Left hindlimb (tissue), 1 donor: ENCODE measurements at regions not wholly inside any gene's neighbourhood (a gene's known extent, or its start where the extent isn't known, plus 50 kb on each side); places are given as distances from the start of the nearest gene placed in this dataset.

Source experiments
- DNase-seq: peaks from one replicate; pipeline ENCODE4 v3.0.0-alpha.2; 2018

GRCh38 chr13:47147812-47148119 lies 250.9 kb upstream of the HTR2A start:
- DNase-seq = no peak

GRCh38 chr13:47146991-47147811 lies 250.3 kb upstream of the HTR2A start:
- DNase-seq = no peak

GRCh38 chr13:47146136-47146535 lies 249.3 kb upstream of the HTR2A start:
- DNase-seq = no peak

- no peak for DNase-seq
Measured at GRCh38 chr13:47144782-47145181, 247.9 kb upstream of the HTR2A start.

GRCh38 chr13:47142105-47142504 lies 245.3 kb upstream of the HTR2A start:
- no peak for DNase-seq

DNA sequence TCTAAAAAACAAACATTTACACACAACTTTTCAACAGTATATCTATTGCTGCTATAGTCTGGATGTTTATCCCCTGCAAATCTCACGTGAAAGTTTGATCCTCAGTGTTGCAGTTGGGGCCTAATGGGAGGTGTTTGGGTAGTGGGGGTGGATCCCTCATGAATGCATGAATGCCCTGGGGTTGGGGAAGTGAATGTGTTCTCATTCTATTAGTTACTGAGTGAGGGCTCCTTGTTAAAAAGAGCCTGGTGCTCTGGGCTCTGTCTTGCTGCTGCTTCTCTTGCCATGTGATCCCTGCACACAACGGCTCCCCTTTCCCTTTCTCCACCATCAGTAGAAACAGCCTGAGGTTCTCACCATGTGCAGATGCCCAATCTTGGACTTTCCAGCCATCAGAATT lies 242.7 kb upstream of the HTR2A start:
- no peak for DNase-seq

- no peak for DNase-seq
Measured at GRCh38 chr13:47136504-47136941, 239.7 kb upstream of the HTR2A start.

DNA sequence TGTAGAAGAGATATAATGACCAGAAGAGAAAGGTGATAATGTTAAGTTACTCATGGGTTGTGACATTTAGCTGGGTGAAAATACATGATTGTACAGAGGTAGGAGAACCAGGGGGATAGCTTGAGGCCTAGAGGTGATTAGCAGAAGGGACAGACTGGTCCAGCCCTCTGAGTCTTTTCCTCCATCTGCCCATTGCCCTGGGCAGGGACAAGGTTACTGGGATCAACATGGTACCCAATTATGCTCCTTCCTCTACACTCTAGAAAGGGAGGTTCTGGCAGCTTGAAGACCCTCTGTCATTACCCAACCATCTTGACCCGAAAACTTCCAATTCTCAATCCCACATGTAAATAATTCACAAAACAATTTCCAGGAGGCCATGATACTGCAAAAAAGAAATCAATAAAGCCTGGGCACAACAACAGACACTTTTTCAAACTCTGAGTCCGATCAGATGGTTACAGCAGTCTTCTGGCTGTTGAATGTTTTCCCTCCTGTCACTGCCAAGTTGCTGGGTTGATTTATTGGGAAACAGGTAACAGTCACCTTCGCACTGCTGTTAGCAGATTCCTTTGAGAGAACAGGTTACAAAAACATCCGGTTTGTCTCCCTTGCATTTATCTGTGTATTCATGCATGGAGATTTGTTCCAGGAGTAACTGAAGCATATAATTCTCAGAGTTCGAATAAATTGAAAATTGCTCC lies 239.1 kb upstream of the HTR2A start:
- DNase-seq = no peak

DNA sequence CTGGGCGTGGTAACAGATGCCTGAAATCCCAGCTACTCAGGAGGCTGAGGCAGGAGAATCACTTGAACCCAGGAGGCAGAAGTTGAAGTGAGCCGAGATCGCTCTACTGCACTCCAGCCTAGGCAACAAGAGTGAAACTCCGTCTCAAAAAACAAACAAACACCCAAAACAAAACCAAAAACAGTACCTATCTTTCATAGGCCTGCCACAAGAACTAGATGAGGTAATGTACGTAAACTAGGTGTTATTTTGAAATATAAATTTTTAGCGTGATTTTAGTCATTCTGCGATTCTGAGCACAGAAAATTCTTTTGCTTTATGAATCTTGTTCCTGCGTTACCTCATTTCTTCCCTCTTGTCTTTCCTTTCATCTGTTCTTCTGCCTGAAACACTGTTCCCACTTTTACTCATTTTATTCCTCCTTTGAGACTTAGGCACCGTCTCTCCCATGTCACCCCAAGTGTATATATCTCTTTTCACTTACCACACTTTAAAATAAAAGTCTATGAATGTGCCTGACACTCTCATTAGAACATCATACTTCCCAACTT lies 238.2 kb upstream of the HTR2A start:
- DNase-seq = no peak

- DNase-seq = no peak
Measured at GRCh38 chr13:47133011-47133445, 236.2 kb upstream of the HTR2A start.

GRCh38 chr13:47129461-47129860 lies 232.6 kb upstream of the HTR2A start:
- DNase-seq = no peak

DNA sequence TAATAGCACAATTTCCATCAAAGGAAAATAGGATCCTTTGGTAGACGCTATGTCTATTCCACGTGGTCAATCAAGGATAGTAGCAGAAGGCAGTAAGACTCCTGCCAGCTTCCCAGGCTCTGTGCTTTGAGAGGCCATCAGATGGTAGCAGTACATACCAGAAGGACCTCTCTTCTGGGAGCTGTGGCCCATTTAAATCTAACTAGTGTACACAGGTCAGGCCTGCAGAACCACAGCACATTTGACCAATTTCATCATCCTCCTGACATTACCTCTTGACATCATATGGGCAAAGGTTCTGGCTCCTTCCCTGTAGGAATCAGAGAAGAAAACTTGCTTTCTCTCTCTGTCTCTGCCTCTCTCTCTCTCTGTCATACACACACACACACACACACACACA lies 229.6 kb upstream of the HTR2A start:
- DNase-seq = no peak

GRCh38 chr13:47121092-47121763 lies 224.4 kb upstream of the HTR2A start:
- DNase-seq = no peak

GRCh38 chr13:47120282-47120681 lies 223.4 kb upstream of the HTR2A start:
- DNase-seq = no peak

DNA sequence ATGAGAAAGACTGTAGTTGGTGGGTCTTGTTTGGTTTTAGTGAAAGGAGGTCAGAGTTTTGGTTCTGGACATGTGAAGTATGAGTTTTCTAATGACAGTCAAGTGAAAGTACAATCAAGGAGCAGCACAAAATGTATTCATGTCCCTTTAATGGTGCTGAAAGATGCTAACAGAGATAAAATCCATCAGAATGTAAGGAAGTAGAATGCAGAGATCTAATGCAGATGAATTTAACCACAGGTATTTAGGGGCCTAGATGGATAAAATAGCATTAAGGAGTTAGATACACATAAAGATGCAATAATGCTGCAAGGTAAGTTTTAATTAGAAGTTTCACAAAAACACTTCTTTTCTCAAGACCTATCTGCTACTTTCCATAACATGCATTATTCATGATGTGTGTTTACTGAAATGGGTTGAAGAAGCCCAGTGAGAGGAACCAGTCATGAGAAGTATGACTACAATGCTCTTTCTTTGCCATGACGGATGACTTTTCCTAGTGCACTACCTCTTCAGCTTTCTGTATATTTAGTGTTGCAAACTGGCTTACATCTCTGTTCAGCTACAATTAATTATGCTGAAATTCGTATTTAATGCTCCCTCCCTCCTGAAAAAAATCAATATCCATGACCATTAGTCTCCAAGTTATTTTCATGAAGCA lies 222.9 kb upstream of the HTR2A start:
- no peak for DNase-seq

GRCh38 chr13:47117268-47117667 lies 220.4 kb upstream of the HTR2A start:
- DNase-seq = no peak

DNA sequence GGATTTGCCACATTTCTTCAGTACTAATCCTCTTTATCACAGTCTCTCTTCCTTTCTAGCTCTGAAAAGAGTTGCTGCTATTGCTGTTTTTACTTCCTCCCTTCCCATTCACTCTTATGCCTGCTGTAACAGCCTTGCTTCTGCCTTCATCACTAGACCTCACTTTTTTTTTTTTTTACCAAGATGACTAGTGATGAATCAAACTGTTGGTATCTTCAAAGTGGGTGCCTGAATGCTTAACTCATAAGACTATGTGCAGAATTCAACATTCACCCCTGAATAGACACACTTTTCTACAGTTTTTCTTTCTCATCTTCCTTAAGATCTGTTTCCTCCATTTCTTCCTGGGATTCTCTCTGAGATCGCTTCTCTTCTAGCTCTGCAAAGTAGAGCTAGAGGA lies 217.2 kb upstream of the HTR2A start:
- no peak for DNase-seq

- DNase-seq = no peak
Measured at GRCh38 chr13:47112903-47113299, 216.0 kb upstream of the HTR2A start.

- no peak for DNase-seq
Measured at GRCh38 chr13:47112205-47112902, 215.5 kb upstream of the HTR2A start.

DNA sequence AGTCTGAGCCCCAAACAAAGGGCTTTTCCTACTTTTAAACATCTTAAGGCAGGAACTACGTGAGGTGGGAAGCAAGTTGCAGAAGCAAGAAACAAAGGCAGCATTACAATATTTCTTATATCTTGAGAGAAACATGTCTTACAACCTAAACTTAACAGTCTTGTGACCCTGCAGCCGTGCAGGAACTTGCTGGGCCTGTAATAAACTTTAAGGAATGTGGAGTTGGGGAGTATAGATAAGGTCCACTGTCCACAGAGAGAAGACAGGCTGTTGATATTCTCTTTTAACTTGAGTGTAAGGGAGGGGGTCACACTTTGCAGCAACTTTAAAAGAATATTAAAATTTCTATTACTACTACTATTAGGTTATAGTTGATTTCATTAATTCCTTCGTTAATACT lies 214.6 kb upstream of the HTR2A start:
- DNase-seq = no peak

GRCh38 chr13:47110833-47111240 lies 214.0 kb upstream of the HTR2A start:
- DNase-seq = no peak

GRCh38 chr13:47110141-47110540 lies 213.3 kb upstream of the HTR2A start:
- DNase-seq = no peak
